GM21526 (cell line): ENCODE measurements at regions not wholly inside any gene's neighbourhood (a gene's known extent, or its start where the extent isn't known, plus 50 kb on each side); places are given as distances from the start of the nearest gene placed in this dataset.
"Not testable (repeated sequence)": the region's sequence is repeated elsewhere in the genome, so short reads cannot be mapped to it uniquely, and the experiment has no call there.

Experiments used
- ATAC-seq: cut with Tn5 transposase; IDR thresholded peaks from one replicate; pipeline ENCODE4 v1.9.1; 2021; ENCODE audit warnings: moderate library complexity; ENCODE audit not compliant: unreplicated experiment, low FRiP score

DNA sequence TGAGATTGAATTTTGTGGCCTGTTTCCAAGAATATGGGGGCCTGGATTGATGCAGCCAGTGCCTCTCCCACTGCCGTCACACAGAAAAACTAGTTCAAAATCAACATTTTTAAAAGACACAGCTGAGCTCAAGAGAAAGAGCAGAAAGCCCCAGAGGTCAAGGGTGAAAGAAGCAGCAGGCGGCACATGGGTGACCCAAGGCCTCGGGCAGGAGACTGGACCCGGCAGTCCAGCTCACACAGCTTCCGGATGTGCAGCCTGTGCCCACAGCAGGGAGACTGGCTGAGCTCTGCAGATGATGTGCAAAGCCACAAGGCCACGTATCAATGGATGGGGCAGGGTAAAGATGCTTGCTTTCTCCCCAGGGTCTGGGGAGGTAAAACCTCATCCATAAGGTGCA is 50.4 kb upstream of the RNF32 start:
- ATAC-seq = no peak

DNA sequence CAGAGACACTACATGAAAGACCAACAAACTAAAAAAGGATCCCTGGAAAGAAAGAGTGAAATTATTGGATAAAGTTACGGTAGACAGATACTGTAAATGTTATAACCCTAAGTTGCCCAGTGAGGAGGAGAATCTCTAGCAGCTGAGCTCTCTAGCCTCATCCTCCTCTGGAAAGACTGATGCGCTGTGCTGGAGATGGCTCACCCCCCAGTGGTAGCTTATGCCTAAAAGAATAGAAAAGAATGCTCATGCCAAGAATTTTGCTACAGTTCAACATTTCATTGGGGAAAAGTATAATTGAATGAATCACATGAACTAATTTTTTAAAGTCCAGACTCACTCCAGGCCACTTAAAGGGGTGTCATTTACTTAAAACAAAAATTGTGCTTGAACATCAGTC is 50.8 kb upstream of the RNF32 start:
- no peak for ATAC-seq

DNA sequence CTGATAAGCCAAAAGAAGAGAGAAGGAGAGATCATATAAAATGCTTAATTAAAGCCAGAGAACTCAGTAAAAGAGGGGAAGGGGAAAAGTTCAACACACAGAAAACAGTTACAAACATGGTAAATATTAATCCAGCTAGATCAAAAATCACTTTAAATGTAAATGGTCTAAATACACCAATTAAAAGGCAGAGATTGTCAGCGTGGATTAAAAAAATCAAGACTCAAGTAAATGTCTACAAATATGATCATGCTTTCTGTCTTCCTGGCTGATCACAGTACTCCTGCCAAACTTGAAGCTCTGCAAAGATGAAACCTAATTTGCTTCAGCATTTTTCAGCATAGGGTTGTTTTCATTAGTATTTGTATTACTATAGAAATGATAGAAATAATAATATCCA is 54.6 kb upstream of the RNF32 start:
- no peak for ATAC-seq

DNA sequence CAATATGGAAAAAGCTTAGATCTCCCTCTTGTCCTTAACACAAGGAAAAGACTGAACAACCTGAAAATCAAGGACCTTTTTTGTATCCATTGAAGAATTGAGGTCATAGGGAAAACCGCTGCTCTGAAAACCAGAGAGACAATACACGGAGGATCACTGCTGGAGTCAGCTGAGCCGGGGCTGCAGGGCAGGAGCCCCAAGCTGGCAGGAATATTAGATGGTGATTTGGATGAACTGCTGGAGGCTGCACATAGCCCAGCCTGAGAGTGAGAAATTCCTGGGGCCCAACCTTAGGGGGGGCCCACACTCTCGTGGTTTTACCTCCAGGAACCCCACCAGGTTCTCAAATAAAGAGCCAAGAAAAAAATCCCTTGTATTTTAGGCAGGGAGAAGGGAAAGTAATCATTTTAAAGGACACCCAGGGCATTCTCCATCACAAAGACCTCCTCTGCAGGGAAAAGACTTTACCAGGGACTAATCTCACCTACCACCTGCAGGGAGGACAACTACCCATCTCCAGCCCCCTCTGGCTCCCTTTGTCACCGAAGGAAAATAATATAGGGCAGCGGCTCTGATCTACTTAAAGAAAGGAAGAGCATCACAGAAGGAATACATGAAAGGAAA is 55.4 kb upstream of the RNF32 start:
- no peak for ATAC-seq

DNA sequence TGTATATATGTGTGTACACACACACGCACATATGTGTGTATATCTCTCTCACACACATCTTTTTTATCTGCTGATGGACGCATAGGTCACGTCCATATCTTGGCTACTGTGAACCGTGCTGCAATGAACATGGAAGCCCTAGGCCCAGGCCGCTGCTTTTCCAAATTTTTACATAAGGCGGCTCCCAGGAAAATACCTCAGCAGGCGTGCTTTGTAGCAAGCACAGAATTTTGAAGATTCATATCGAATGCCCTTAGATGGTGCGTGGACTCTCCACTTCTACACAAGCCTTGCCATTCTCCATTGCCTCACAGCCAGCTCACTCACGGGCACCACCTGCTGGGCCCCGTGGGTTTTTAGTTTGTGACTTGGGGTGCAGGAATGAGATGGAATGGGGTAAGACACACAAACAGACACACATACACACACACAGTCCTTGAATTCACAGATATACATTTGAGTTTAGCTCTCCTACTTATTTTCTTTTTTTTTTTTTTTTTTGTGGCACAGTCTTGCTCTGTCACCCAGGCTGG is 57.9 kb upstream of the RNF32 start:
- no peak for ATAC-seq

DNA sequence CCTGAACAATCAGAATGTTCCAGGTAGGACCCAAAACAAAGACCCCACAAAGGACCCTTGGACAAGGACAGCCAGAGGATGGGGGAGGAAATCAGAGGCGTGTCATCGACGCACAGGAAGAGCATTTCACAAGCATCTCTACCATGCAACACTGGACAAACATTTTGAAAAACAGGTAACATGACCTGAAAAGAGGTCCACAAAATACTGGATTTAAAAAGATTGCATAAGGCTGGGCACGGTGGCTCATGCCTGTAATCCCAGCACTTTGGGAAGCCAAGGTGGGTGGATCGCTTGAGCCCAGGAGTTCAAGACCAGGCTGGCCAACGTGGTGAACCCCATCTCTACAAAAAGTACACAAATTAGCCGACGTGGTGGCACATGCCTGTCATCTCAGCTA is 60.5 kb upstream of the RNF32 start:
- no peak for ATAC-seq

DNA sequence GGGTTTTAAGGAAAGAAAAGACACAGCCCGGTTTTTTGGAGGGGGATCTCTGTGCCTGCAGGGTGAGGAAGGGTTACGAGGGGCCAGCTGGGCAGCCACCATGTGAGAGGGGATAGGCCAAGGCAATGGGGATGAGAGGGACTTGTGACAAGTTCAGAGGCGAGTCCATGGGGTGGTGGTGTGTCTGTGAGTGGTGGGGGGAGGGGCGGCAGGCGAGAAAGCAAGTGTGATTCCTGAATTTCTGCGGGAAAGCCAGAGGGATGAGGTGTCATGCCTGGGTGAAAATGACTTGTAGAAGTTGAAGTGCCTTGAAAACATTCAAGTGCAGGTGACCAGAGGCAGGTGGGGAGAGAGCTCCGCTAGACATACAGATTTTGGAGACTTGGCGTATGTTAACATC is 61.0 kb upstream of the RNF32 start:
- no peak for ATAC-seq

DNA sequence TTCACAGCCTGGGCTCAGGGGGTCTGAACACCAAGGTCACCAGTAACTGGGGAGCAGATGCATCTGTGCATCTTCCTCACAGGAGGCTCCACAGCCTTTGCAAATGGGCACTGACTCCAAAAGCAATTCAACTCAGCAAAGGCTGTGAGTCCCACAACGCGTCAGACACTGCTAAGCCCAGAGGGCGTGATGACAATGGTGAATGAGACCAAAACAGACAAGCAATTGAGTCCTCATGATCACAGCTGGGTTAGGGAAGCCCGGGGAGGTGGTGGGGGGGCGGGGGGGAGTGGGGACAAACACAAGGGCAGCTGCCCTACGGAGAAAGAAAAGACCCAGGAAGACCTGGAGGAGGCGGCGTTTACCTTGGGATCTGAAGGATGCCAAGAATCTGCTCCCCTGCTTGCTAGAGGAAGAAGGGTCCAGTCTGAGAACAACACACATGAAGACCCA is 61.6 kb upstream of the RNF32 start:
- no peak for ATAC-seq

DNA sequence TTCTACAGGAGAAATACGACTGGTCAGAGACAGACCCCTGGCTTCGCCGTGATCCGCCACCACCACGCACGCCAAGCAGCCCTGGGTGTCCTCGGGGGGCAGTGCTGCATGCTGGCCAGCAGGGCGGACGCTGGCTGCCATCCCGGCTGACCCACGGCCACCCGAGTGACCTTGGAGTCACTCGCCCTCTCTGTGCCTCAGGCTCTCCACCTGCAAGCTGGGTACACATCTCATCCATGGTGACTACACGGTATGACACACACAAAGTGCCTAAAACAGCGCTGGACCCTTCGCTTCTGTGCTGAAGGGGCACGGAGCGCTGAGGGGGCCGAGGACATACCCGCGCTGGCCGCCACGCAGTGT is 62.0 kb upstream of the RNF32 start:
- no peak for ATAC-seq

DNA sequence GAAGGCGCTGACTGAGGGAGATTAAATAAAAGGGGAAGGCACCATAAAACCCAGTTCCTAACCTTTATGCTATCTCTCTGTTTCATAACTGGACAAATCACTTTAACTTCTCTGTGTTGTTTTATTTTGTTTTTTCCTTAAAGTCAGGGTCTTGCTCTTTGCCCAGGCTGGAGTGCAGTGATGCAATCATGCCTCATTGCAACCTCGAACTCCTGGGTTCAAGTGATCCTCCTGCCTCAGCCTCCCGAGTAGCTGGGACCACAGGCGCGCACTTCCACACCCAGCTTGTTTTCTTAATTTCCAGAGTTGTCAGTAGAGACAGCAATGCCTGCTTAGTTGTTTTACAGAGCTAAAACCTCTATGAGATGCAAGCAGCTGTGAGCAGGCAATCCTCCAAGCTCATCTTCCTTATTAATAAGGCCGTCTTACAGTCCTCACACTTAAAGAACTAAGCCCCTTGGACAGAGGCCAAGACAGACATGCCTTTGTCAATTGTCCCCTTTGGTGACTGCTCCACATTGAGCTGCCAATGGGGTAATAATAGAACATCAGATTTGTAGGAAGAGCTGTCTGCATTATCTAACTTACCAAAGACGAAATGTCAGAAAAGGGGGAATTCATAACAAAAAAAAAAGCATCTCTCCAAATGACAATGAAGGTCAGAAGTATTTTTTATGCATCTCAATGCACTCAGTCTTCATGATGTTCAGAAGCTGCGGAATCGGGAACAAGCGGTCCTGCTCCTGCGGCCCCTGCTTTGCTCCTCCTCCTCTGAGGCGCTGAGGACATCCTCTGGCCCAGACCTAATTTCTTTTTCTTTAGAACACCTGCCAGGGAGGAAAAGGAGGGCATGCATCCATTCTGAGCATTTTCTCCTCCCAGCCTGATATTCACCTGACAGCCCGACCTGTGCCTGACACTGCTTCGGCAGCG is 62.7 kb upstream of the RNF32 start:
- ATAC-seq = no peak

DNA sequence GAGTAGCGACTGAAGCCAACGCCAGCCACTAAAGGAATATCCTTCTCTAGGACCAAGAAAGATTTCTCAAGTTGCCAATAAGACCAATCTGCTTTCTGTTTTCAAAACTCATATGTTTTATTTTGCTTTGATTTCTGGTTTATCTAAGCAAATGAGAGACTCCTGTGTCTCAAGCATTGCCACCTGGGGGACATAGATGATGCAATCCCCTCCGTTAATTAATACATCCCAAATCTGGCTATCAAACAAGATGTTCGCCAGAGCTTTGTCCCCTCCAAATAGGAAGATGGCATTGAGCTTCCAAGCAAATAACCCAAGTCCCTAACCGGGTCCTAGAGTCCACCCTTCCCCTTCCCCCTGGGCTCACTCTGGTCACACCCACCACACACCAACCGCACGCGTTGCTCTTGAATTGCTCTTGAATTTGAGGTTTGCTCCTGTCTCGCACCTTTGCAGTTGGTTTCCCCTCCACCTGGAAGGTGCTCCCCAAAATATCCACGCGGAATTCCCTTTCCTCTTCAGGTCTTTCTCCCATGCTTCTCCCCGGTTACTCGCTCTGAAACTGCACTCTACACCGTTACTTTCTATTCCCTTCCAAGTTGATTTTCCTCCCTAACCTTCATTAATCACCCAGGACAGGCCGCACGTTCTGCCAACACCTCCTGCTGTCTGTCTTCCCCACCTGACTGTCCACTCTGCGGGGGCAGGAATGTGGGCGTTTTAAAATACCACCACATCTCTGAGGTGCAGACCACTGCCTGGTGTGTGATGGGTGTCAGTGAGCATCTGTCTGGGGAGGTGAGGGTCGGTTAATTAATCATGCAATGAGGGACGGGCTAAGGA is 64.1 kb upstream of the RNF32 start:
- ATAC-seq = no peak

DNA sequence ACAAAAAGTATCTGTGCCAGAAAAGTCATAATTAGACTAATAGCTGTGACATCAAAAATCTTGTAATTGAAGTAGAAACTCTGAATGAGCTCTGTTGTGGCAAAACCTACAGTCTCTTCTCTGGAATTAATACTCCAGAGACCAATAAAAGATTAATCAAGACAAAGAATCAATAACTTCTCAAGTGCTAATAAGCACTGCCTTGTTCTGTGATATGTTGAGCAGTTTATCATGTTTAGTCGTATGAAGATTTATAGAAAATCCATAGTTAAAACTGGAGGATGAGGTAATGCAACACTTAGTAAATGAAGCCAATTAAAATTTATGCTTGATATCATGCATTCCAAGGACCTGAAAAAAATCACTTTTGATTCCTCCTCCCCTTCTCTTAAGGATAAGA is 72.3 kb upstream of the RNF32 start:
- ATAC-seq = no peak

DNA sequence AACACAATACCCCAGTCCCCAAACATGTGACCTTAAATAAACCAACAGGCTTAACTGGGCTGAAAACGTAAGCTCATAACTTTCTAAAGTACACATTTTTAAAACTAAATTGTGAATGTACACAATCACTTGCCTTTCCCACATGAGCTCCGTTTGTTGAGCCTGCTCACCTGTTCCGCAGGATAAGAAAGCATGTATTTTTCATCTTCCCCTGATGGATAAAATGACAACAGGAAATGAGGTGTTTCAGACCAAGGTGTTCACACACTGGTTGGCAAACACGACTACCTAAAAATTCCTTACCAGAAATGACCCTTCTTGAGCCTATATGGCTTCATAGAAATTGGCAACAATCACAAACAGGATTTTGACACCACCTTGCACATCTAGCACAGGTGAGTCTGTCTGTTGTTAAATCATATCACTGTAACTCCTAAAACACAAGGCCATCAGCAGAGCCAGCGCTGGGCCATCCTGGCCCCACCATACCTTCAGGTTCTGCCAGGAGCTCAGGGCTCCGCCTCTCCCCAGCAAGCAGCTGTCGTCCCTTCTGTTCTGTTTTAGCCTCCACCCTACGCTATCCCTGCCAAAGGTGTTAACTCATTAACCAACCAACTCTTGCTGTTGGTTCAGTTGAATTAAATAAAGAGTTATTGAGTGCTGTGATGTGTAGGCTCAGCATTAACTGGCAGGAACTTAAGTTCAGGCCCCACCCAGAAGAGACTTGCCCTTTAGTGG is 73.6 kb upstream of the RNF32 start:
- no peak for ATAC-seq

DNA sequence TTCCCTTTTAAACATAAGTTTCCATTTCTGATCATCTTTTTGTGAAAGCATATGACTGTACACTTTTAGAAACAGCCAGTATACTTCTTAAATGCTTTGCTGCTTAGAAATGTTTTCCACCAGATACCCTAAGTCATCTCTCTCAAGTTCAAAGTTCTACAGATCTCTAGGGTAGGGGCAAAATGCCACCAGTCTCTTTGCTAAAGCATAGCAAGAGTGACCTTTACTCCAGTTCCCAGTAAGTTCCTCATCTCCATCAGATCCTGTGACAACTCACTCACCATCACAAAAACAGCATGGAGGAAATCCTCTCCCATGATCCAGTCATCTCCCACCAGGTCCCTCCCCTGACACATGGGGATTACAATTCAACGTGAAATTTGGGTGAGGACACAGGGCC is 75.6 kb upstream of the RNF32 start:
- not testable (repeated sequence) for ATAC-seq

DNA sequence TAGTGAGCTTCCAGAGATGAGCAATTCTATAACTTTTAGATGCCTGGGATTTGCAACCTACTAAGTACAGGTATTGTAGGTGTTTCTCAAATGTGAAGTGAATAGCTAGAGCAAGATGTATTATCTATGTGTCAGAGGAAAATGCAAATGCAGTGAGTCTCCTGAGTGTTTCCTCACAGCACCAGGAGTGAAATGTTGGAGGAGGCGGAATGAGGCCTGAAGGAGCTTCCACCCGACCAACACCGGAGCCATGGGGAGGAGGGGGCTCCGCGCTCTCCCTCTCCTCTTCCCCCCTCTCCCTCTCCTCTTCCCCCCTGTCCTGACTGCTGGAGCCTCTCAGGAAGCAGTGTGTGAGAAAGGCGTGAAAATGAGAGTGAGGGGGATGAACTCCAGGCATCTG is 79.9 kb upstream of the RNF32 start:
- no peak for ATAC-seq

DNA sequence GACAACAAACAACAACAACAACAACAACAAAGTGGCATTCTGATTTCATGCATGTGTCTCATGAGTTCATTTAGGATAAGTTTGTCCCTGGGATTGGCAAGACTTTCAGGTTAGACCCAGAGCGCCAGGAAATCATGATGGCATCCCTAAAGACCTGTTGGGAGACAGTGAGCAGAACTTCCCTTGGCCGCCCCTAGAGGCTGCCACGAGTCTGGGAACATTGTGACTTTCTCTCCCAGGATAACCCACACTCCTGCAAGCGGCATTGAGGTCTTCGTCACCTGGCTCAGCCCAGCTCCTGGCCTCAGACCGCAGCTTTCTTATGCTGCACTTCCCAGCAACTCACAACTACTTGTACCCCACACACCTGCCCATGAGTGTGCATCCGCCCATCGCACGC is 80.5 kb upstream of the RNF32 start:
- no peak for ATAC-seq

DNA sequence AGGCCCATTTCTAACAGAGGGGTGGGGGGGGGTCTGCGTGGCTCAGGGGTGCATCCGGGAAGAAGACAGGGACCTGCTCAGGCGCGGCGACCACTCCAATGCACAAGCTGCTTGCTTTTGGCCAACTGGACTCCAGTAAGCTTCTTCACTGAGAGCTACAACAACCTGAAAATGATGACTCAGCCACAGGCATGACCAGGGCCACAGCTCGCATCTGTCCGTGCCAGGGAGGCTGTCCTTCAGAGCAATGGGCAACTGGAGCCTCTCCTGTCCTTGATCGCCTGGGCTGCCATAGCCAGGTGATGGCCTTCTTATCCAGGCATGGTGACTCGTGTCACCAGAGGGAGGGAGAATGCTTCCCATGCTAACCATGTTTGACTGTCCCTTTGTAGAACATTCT is 81.6 kb upstream of the RNF32 start:
- ATAC-seq = no peak

DNA sequence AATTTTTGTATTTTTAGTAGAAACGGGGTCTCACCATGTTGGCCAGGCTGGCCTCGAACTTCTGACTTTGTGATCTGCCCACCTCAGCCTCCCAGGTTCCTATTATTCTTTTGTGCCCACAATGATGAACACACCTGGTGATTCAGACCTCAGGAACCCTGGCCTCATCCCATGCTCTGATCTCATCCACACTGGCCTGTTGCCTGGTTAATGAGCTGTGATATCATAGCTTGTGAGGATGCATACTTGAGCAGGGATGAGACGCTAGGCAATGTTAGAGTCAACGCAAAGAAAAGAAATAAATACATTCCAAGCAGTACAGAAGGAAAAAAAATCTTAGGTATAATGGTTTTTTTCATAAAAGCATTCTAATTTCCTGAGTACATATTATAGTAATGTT is 82.4 kb upstream of the RNF32 start:
- no peak for ATAC-seq

DNA sequence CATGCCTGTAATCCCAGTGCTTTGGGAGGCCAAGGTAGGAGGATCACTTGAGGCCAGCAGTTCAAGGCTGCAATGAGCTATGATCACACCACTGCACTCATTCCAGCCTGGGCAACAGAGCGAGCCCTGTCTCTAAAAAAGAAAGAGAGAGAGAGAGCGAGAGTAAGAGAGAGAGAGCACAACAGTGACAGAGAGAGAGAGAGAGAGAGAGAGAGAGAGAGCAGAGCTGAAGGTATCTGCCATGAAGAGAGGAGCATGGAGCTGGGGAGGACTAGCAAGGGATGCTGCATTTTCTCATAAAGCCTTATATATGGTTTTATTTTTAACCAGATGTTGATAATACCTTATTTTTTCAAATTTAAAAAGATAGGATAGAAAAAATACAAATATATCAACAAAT is 84.5 kb upstream of the RNF32 start:
- no peak for ATAC-seq

DNA sequence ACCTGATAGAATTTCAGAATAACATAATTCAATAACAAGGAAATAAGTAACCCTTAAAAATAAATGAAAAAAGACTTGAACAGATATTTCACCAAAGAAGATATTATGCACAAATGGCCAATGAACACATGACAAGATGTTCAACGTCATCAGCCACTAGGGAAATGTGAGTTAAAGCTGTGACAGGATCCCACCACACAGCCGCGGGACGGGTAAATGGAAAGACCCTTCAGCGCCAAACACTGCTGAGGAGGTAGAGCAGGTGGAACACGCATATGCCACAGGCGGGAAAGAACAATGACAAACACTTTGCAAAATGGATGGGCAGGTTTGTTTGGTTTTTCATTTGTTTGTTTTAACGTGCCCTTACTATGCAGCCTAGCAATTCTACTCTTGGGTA is 86.1 kb upstream of the RNF32 start:
- ATAC-seq = no peak
